ENCODE measurements at regions not wholly inside any gene's neighbourhood (a gene's known extent, or its start where the extent isn't known, plus 50 kb on each side); places are given as distances from the start of the nearest gene placed in this dataset.

- DNase-seq = no peak
Observed at GRCh38 chr2:122135021-122135937, 379.8 kb downstream of the TSN start.

GRCh38 chr2:122136056-122136455, 380.6 kb downstream of the TSN start:
- DNase-seq = no peak

- DNase-seq = no peak
Observed at GRCh38 chr2:122138561-122138960, 383.1 kb downstream of the TSN start.

GRCh38 chr2:122139739-122140420, 384.4 kb downstream of the TSN start:
- DNase-seq = no peak

- DNase-seq = no peak
Observed at GRCh38 chr2:122144884-122145283, 389.4 kb downstream of the TSN start.

- DNase-seq = no peak
Observed at GRCh38 chr2:122145856-122146255, 390.4 kb downstream of the TSN start.

GRCh38 chr2:122148128-122148767, 392.8 kb downstream of the TSN start:
- DNase-seq = no peak

GRCh38 chr2:122150524-122151280, 395.3 kb downstream of the TSN start:
- DNase-seq = no peak

GRCh38 chr2:122152571-122152970, 397.1 kb downstream of the TSN start:
- no peak for DNase-seq

- DNase-seq = no peak
Observed at GRCh38 chr2:122156176-122156890, 400.9 kb downstream of the TSN start.

- no peak for DNase-seq
Observed at GRCh38 chr2:122157158-122157557, 401.7 kb downstream of the TSN start.

- no peak for DNase-seq
Observed at GRCh38 chr2:122163617-122164016, 408.2 kb downstream of the TSN start.

- no peak for DNase-seq
Observed at GRCh38 chr2:122164964-122165363, 409.5 kb downstream of the TSN start.

GRCh38 chr2:122166820-122167219, 411.4 kb downstream of the TSN start:
- no peak for DNase-seq

- no peak for DNase-seq
Observed at GRCh38 chr2:122167515-122167914, 412.1 kb downstream of the TSN start.

GRCh38 chr2:122168799-122169198, 413.3 kb downstream of the TSN start:
- no peak for DNase-seq

- no peak for DNase-seq
Observed at GRCh38 chr2:122172812-122173211, 417.4 kb downstream of the TSN start.

GRCh38 chr2:122174061-122174460, 418.6 kb downstream of the TSN start:
- DNase-seq = no peak

GRCh38 chr2:122179492-122180165, 424.2 kb downstream of the TSN start:
- no peak for DNase-seq

- no peak for DNase-seq
Observed at GRCh38 chr2:122180972-122181371, 425.5 kb downstream of the TSN start.

GRCh38 chr2:122182616-122183355, 427.3 kb downstream of the TSN start:
- DNase-seq = no peak

All from NCI-H1417 treated with DMSO at 0.1 percent for 48 hours (cell line).